ENCODE measurements at regions not wholly inside any gene's neighbourhood (a gene's known extent, or its start where the extent isn't known, plus 50 kb on each side); places are given as distances from the start of the nearest gene placed in this dataset.

- H3K4me3 Mint-ChIP-seq: no peak overlapping the region
- ChIA-PET CTCF (interaction anchor here (1.1 kb wide), 1 partner anchor 9 kb away, joined by 3 read pairs; no protein-coding TSS in a partner anchor), POLR2A (no interaction called here)
- DNase-seq (ENCODE audit: low spot score) (no peak), ATAC-seq (no peak)
- no peak for TF ChIP-seq USF1 (CRISPR knock-in tag; IDR thresholded peaks at IDR 0.05)
- no peak for TF ChIP-seq ATF3 (CRISPR knock-in tag; conservative IDR thresholded peaks at IDR 0.05)
- TF ChIP-seq MAX (CRISPR knock-in tag; IDR thresholded peaks at IDR 0.05): no peak
- TF ChIP-seq TEAD1 (CRISPR knock-in tag; IDR thresholded peaks at IDR 0.05): no peak
- TF ChIP-seq ZNF317 (CRISPR knock-in tag; IDR thresholded peaks at IDR 0.05; ENCODE audit: borderline replicate concordance, low read depth): no peak
- TF ChIP-seq CREM (CRISPR knock-in tag; IDR thresholded peaks at IDR 0.05): no peak
- TF ChIP-seq ZNF671 (CRISPR knock-in tag; IDR thresholded peaks at IDR 0.05): no peak
- no peak for TF ChIP-seq STAT6 (CRISPR knock-in tag; conservative IDR thresholded peaks at IDR 0.05; ENCODE audit: low read depth)
- no peak for TF ChIP-seq IRF1 (CRISPR knock-in tag; IDR thresholded peaks at IDR 0.05)
- TF ChIP-seq ZNF219 (CRISPR knock-in tag; IDR thresholded peaks at IDR 0.05; ENCODE audit: borderline replicate concordance): no peak
- no peak for TF ChIP-seq HMGXB4 (CRISPR knock-in tag; IDR thresholded peaks at IDR 0.05)
- TF ChIP-seq NR1H2 (CRISPR knock-in tag; IDR thresholded peaks at IDR 0.05): no peak
- TF ChIP-seq ARID4B (CRISPR knock-in tag; IDR thresholded peaks at IDR 0.05; ENCODE audit: borderline replicate concordance): no peak
- no peak for TF ChIP-seq TEAD4 (CRISPR knock-in tag; IDR thresholded peaks at IDR 0.05)
- TF ChIP-seq ZNF232 (CRISPR knock-in tag; IDR thresholded peaks at IDR 0.05): no peak
- no peak for TF ChIP-seq FOXP1 (CRISPR knock-in tag; IDR thresholded peaks at IDR 0.05; ENCODE audit: borderline replicate concordance)
- TF ChIP-seq GRHL2 (CRISPR knock-in tag; IDR thresholded peaks at IDR 0.05; ENCODE audit: insufficient replicate concordance, severe bottlenecking): no peak
- no peaks in the 10 kb centered on the region for H3K4me1 Mint-ChIP-seq
- peaks cover 21% of the 10 kb centered on the region for H3K9me3 Mint-ChIP-seq
- H3K27ac Mint-ChIP-seq: no peak overlapping the region
- peaks cover 9% of the 10 kb centered on the region for H3K36me3 Mint-ChIP-seq
- no peaks in the 10 kb centered on the region for H3K27me3 Mint-ChIP-seq (ENCODE audit: low read depth)
Observed at GRCh38 chr4:11814758-11815157, 386.1 kb upstream of the HS3ST1 start.
